TTC549 (cell line): ENCODE measurements at regions not wholly inside any gene's neighbourhood (a gene's known extent, or its start where the extent isn't known, plus 50 kb on each side); places are given as distances from the start of the nearest gene placed in this dataset.
"Not testable (repeated sequence)": the region's sequence is repeated elsewhere in the genome, so short reads cannot be mapped to it uniquely, and the experiment has no call there.

ENCODE experiments used
- FAIRE-seq: peaks from 2 replicates; lab custom pipeline; 2012; peaks lifted over from hg19 to GRCh38; lab: Jason Lieb, UNC

- FAIRE-seq = no peak
These were observed 252.1 kb downstream of the COL12A1 start for GRCh38 chr6:74953708-74954107.

- no peak for FAIRE-seq
These were observed 258.9 kb downstream of the COL12A1 start for GRCh38 chr6:74946961-74947360.

- FAIRE-seq = no peak
These were observed 263.7 kb downstream of the COL12A1 start for GRCh38 chr6:74942130-74942529.

GRCh38 chr6:74941424-74941823 is 264.4 kb downstream of the COL12A1 start:
- no peak for FAIRE-seq

DNA sequence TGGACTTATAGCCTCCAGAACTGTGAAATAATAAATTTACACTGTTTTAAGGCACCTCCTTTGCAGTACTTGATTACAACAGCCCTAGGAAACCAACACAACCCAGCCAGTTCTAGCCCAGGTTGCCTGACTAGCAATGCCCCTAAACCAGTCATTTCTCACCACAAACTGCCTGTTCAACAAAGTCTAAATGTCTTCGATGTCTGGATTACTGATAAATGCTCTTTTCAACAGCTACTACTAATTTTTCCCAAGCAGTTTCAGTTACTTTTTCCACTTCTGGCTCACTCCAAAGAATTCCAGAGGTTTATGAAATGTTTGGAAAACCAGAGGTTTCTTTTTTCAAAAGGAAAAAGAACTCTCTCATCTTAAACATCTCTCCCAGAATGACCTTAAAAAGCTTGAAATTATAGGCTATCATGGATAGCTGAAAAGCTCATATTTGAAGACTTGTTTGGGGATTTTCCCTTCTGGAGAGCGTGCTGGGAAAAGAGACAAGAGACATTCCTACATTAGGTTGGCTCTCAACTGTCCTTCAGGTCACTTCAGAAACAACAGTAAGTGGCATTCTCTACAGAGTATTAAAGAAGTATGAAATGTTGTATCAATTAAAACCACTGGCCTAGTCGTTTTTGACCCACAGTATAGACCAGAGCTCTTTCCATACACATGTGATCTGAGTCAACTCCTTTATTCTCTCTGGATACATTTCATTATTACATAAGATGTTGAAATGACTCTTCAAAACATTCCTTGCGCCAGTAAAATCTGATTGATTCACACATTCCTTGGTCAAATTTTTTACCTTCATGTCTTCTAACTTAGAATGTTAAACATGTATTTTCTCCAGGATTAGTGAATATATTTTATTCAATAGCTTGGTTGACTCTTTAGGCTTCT is 265.9 kb downstream of the COL12A1 start:
- no peak for FAIRE-seq

DNA sequence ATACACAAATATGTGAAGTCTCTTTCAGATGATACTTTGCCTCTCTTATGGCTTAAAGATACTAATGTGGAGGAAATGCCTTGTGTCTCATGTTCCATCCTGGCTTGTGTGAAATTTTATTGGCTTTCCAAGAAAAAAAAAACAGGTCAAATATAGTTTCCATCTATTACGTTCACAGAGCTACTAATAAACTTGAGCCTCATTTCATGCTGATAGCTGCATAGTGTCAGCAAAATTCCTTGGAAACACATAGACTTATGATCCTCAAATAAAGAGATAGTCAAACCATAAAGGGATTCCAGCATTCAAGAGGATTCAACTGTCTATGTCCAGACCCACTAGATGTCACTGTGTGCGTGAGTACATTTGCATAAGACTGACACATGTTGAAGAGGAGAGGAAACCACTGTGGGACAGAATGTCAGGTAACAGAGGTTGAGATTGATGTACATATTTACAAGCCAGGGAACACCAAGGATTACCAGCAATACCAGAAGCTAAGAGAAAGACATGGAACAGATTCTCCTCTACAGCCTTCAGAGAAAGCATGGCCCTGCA is 266.6 kb downstream of the COL12A1 start:
- FAIRE-seq = no peak

DNA sequence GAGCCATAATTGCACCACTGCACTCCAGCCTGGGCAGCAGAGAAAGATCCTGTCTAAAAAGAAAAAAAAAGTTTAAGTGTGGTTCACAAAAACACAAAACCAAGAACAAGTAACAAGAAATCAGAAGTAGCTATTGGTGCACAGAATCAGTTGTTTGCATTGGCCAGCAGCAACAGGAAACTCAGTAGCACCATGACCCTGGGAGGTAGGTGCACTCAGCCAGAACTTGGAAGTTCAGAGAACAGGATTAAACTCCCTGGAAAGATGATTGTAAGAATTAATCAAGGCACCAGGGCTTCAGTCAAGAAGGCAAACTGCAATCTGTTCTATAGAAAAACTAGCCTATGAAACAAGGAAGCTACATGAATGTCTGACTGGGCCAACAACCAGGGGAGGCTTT is 267.9 kb downstream of the COL12A1 start:
- no peak for FAIRE-seq

GRCh38 chr6:74936886-74937285 is 269.0 kb downstream of the COL12A1 start:
- FAIRE-seq = no peak

DNA sequence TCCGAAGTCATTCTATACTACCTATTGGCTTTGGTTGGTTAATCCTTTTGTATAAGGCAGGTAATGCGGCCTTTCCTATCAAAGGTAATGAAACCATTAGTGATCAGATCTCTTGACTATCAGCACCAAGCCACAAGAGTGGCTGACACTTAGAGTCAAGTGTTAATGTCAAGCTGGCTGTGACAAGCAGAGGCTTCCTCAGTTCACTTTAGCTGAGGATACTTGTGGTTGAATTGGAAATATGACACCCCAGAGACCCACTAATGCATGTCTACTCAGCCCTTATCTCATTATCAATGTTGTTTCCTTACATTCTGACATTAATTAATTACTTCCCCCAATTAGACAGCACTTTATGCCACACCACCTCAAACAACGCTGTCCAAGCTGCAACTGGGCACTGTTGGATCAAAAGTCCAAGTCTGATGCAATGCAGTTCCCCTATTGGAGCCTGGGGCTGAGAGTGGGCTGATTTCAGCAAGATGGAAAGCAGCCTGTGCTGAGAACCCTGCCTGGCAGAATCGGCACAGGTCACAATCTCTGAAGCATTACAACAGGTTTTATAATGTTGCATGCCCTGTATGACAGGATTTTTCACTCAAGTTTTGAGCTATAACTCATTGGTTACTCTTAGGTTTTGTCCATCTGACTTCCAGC is 273.5 kb downstream of the COL12A1 start:
- no peak for FAIRE-seq

DNA sequence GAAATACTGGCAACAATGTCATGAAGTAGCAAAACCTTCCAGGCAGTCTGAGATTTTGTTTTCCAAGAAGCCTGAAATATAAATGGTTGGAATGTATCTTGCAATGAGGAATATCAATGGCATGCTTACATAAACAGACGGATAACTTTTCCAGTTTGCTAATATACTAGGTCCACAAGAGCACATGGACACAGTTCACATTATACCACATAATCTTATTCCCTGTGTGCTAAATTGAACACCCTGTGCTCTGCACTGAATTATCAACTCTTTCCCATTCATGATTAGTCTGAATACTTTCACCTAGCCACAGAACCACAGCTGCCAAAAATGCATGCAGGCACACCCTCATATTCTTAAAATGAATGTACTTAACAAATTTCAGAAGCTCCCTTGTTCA is 274.3 kb downstream of the COL12A1 start:
- FAIRE-seq = no peak

DNA sequence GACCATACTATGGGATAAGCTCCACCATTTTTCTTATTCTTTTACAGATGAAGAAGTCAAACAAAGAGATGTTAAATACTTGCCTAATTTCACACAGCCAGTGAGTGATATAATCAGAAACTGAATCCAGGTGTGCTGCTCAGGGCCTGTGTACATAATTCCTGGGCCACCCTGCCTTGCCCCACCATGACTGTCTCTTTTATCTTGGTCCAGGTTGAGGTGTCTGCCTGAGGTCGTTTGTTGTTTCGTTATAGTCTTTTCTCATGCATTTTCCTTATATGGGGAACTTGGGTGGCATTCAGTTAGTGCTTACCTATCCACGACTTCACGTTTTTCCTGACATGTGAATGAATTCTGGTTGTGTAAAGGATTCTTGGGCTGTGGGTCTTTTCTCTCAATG is 277.6 kb downstream of the COL12A1 start:
- FAIRE-seq = no peak

GRCh38 chr6:74927299-74927698 is 278.6 kb downstream of the COL12A1 start:
- FAIRE-seq = no peak

- no peak for FAIRE-seq
These were observed 280.2 kb downstream of the COL12A1 start for GRCh38 chr6:74925683-74926082.

DNA sequence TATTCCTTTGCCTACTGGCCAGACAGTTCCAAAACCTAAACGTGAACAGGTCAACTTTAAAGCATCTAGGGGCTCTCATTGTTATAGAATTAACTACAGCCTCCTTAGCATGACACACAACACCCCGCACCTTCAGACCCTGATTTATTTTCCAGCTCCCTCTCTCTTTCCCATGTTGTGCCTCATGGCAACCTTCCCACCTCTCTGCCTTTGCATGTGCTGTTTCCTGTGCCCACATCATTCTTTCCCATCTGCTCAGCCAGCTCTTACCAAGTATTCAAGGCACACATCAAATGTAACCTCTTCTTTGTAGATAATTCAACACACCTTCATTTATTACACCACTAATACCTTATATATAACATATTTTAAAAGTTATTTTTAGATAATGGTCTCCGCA is 291.0 kb downstream of the COL12A1 start:
- FAIRE-seq = no peak

GRCh38 chr6:74912234-74912633 is 293.6 kb downstream of the COL12A1 start:
- FAIRE-seq = no peak

- FAIRE-seq = no peak
These were observed 303.0 kb downstream of the COL12A1 start for GRCh38 chr6:74902846-74903245.

GRCh38 chr6:74902089-74902488 is 303.8 kb downstream of the COL12A1 start:
- no peak for FAIRE-seq

DNA sequence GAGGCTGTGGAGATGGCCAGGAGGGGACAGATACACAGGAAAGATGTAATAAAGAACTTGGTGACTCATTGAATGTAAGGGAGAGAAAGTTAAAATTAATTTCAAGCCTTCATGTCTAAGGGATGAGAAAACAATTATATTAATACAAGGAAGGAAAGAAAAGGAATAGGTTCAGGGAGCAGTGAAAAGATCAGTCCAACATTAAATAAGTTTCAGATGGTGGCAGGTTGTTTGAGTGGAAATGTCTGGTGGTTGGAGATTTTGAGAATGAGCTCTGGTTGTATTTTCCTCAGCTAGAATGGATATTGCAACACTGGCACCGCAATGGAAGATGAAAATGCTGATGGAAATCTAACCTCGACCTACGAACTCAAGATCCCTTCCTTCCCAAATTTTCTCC is 304.3 kb downstream of the COL12A1 start:
- no peak for FAIRE-seq

DNA sequence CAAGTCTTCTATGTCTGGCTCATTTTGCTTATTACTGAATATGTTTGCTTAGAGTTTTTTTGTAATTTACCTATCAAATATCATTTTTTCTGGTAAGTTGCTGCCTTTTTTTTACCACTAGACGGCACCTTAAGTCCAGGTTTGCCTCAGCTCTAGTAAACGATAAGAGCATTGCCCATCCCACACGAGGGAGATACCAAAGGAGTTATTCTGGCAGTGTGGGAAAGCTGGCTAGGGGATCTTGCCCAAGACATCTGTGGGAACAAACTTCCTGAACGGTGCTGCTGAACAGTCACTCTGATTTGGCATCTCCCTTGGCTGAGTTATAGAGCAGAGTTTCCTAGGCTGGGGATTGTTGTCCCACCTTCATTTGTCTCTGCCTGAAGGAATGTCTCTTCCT is 306.4 kb downstream of the COL12A1 start:
- no peak for FAIRE-seq

- no peak for FAIRE-seq
These were observed 313.8 kb downstream of the COL12A1 start for GRCh38 chr6:74892091-74892490.

- FAIRE-seq = no peak
These were observed 314.5 kb downstream of the COL12A1 start for GRCh38 chr6:74891349-74891831.

DNA sequence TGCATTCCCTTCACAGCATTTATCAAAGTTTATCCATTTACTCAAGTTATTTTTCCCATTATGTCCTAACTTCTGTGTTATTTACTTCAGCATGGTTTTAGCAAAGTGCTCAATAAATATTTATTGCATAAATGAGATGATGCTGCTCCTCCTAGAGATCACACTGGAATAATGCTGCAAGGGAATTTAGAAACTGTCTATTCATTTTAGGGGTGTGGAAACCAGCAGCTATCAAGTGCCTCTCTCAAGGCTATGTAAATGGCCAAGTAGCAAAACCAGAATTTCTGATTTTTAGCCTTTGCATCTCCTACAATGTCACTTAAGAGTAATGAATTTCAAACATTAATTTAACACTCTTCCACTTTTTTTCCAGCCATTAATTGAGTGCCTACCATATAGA is 316.2 kb downstream of the COL12A1 start:
- no peak for FAIRE-seq

- FAIRE-seq = not testable (repeated sequence)
These were observed 317.1 kb downstream of the COL12A1 start for GRCh38 chr6:74888741-74889140.
